Suprapubic skin (tissue), 4 donors: ENCODE measurements at regions not wholly inside any gene's neighbourhood (a gene's known extent, or its start where the extent isn't known, plus 50 kb on each side); places are given as distances from the start of the nearest gene placed in this dataset.
A peak's percentile ranks its signal among the peaks of the same experiment; 100 is the strongest.

ENCODE experiments used
- DNase-seq, 2 donors: peaks; one replicate each; pipeline ENCODE4 v3.0.0-alpha.2; 2019; ENCODE audit warnings: low spot score in 2 of 2
- H3K27ac ChIP-seq: fragments of 200-600 bp; sonication (generic); one replicate; pipeline ENCODE4 v1.5.1; 2019
- H3K27me3 ChIP-seq: fragments of 200-600 bp; sonication (generic); one replicate; pipeline ENCODE4 v1.5.1; 2019
- H3K36me3 ChIP-seq: fragments of 200-600 bp; sonication (generic); one replicate; pipeline ENCODE4 v1.5.1; 2019
- H3K4me1 ChIP-seq: fragments of 200-600 bp; sonication (generic); one replicate; pipeline ENCODE4 v1.5.1; 2019
- H3K4me3 ChIP-seq: fragments of 200-600 bp; sonication (generic); one replicate; pipeline ENCODE4 v1.5.1; 2019; ENCODE audit warnings: mild to moderate bottlenecking
- H3K9me3 ChIP-seq: fragments of 200-600 bp; sonication (generic); one replicate; pipeline ENCODE4 v1.5.1; 2019
- EP300 ChIP-seq: sonication (generic); formaldehyde crosslinking; IDR thresholded peaks from one replicate; pipeline ENCODE4 v1.6.1; 2017; ENCODE audit warnings: antibody characterized with exemption
- POLR2A ChIP-seq, 2 donors: fragments of 450-650 bp; IDR thresholded peaks; one replicate each; pipeline ENCODE4 v1.6.1; 2017; ENCODE audit warnings: antibody characterized with exemption in 2 of 2, mild to moderate bottlenecking in 2 of 2, moderate library complexity in 2 of 2
- POLR2AphosphoS5 ChIP-seq, 3 donors: sonication (generic); formaldehyde crosslinking; IDR thresholded peaks; one replicate each; pipeline ENCODE4 v1.6.1; 2017; ENCODE audit warnings: antibody characterized with exemption in 3 of 3
- WGBS: methylation state at CpG from one replicate; pipeline ENCODE4 v1.1.5; 2018; 5-methylcytosine and 5-hydroxymethylcytosine counted together
- TF ChIP-seq, protein P1 (sequence below), 2 donors: fragments of 200-600 bp in 1 of 2; fragments of 450-650 bp in 1 of 2; sonication (generic) in 1 of 2; IDR thresholded peaks; one replicate each; pipeline ENCODE4 v1.5.1; 2016 to 2019; ENCODE audit warnings: antibody characterized with exemption in 2 of 2, mild to moderate bottlenecking in 1 of 2, moderate library complexity in 1 of 2

DNA sequence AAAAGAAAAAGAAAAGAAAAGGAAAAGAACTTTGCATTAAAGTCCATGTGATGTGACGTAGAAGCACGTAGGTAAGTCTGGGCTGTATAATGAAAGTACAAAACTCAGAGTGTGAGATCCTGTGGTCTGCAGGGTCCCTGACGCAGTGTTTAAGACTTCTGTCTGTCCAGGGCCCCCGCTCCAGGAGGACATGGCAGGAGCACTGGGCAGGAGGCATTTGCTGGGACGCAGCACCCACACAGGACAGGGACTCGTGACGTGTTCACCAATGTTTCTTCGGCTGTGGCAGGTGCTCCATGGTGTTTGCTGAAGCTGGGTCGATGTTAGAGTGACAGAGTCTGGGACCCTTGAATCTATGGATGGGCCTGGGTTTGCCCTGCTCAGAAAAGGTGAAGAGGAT, 348.1 kb downstream of the BRD1 start:
- TF ChIP-seq POLR2AphosphoS5 (IDR thresholded peaks at IDR 0.05) (no peak), POLR2A (IDR thresholded peaks at IDR 0.05) (no peak)
- H3K27me3 ChIP-seq = peaks cover 23% of the 10 kb centered on the region
- H3K27ac ChIP-seq = no peak overlapping the region
- 95% methylated on average over 9 of the region's 9 CpGs for WGBS
- peak in 1 of 2 donors; percentile 63 for DNase-seq
- H3K9me3 ChIP-seq = no peaks in the 10 kb centered on the region
- H3K4me3 ChIP-seq = no peak overlapping the region
- H3K36me3 ChIP-seq = no peaks in the 10 kb centered on the region
- H3K4me1 ChIP-seq = peaks cover 15% of the 10 kb centered on the region

DNA sequence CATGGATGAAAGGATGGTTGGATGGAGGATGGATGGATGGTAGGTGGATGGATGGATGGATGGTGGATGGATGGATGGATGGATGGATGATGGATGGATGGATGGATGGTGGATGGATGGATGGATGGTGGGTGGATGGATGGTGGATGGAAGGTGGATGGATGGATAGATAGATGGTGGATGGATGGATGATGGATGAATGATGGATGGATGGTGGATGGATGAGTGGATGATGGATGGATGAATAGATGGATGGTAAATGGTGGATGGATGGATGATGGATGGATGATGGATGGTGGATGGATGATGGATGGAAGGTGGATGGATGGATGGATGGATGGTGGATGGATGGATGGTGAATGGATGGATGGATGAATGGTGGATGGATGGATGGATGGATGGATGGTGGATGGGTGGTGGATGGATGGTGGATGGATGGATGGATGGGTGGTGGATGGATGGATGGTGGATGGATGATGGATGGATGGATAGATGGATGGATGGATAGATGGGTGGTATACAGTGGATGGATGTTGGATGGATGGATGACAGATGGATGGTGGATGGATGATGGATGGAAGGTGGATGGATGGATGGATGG, 350.8 kb downstream of the BRD1 start:
- Histone ChIP-seq H3K27ac (no peak overlapping the region), H3K4me3 (no peak overlapping the region), H3K9me3 (no peaks in the 10 kb centered on the region), H3K27me3 (peaks cover 11% of the 10 kb centered on the region), H3K4me1 (peaks cover 7% of the 10 kb centered on the region), H3K36me3 (no peaks in the 10 kb centered on the region)
- peak in 1 of 2 donors; percentile 0 for DNase-seq
- TF ChIP-seq, protein P1, sequence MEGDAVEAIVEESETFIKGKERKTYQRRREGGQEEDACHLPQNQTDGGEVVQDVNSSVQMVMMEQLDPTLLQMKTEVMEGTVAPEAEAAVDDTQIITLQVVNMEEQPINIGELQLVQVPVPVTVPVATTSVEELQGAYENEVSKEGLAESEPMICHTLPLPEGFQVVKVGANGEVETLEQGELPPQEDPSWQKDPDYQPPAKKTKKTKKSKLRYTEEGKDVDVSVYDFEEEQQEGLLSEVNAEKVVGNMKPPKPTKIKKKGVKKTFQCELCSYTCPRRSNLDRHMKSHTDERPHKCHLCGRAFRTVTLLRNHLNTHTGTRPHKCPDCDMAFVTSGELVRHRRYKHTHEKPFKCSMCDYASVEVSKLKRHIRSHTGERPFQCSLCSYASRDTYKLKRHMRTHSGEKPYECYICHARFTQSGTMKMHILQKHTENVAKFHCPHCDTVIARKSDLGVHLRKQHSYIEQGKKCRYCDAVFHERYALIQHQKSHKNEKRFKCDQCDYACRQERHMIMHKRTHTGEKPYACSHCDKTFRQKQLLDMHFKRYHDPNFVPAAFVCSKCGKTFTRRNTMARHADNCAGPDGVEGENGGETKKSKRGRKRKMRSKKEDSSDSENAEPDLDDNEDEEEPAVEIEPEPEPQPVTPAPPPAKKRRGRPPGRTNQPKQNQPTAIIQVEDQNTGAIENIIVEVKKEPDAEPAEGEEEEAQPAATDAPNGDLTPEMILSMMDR (IDR thresholded peaks at IDR 0.05) = peak in 1 of 2 donors; percentile 13
- no peak for TF ChIP-seq POLR2A (IDR thresholded peaks at IDR 0.05)

DNA sequence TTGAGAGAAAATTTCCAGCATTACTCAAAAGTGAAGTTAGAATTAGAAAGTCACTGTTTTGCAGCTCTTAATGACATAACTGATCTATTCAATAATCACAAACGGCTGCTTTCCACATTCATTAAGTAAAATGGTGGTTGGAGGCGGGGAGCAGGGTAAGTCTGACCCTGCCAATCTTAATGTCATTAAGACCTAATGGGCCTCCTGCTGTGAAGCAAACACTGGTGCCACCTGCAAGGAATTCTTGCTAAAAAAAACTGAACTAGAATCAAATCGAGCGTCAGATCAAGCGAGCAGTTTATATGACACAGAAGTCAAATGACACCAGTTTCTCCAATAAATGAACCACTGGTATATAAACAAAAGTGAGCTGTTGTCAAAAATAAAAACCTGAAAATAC, 351.5 kb downstream of the BRD1 start:
- no peak overlapping the region for H3K27ac ChIP-seq
- no peak overlapping the region for H3K4me3 ChIP-seq
- TF ChIP-seq EP300 = no peak
- TF ChIP-seq, protein P1 (IDR thresholded peaks at IDR 0.05) = no peak
- no peak for TF ChIP-seq POLR2AphosphoS5 (IDR thresholded peaks at IDR 0.05)
- no peak for TF ChIP-seq POLR2A (IDR thresholded peaks at IDR 0.05)
- peaks cover 11% of the 10 kb centered on the region for H3K27me3 ChIP-seq
- 85% methylated on average over 5 of the region's 5 CpGs for WGBS
- H3K9me3 ChIP-seq = no peaks in the 10 kb centered on the region
- no peaks in the 10 kb centered on the region for H3K4me1 ChIP-seq
- peak in 1 of 2 donors; percentile 4 for DNase-seq
- H3K36me3 ChIP-seq = no peaks in the 10 kb centered on the region

DNA sequence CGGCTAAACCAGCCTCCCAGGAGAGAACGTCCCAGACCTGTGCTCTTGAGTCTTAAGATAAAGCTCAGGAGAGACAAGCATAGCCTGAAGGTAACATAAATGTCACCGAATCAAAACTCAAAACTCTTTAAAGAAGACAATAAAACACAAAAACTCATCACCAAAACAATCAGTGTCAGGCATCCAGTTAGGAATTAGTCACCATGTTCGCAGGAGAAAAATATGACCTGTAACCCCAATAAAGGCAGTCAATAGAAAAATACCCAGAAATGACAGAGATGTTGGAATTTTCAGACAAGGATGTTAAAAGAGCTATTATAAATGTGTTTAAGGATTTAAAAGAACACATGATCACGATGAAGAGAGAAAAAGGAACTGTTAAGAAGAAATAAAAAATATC, 352.4 kb downstream of the BRD1 start:
- no peak for DNase-seq
- Histone ChIP-seq H3K4me1 (no peaks in the 10 kb centered on the region), H3K27ac (no peak overlapping the region), H3K4me3 (no peak overlapping the region), H3K9me3 (no peaks in the 10 kb centered on the region), H3K36me3 (no peaks in the 10 kb centered on the region), H3K27me3 (peaks cover 15% of the 10 kb centered on the region)
- TF ChIP-seq POLR2A (IDR thresholded peaks at IDR 0.05) (no peak), POLR2AphosphoS5 (IDR thresholded peaks at IDR 0.05) (no peak), EP300 (no peak)
- TF ChIP-seq, protein P1 (IDR thresholded peaks at IDR 0.05) = no peak
- 72% methylated on average over 5 of the region's 5 CpGs for WGBS

DNA sequence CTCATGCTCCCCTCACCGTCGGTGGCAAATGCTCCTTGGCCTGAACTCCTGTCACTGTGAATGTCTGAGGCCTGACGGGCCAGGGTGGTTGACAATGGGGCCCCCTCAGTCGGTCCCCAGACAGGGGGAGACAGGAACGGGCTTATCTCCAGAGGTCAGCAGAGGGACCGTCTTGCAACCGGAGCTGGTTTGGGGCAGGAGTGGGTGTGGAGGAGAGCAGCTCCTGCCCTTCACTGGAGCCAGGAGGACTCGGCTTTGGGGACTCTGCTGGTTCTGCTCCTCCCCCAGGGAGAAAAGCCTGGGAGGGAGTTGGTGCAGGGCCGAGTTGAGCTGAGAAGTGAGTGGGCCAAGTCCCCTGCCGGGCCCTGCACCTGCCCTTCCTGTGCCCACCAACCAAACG, 354.4 kb downstream of the BRD1 start:
- Histone ChIP-seq H3K9me3 (no peaks in the 10 kb centered on the region), H3K4me3 (no peak overlapping the region), H3K27me3 (peaks cover 29% of the 10 kb centered on the region), H3K27ac (no peak overlapping the region), H3K4me1 (no peaks in the 10 kb centered on the region), H3K36me3 (no peaks in the 10 kb centered on the region)
- 70% methylated on average over 11 of the region's 11 CpGs for WGBS
- DNase-seq = peak in 1 of 2 donors; percentile 48
- TF ChIP-seq, protein P1 (IDR thresholded peaks at IDR 0.05) = no peak
- TF ChIP-seq POLR2A (IDR thresholded peaks at IDR 0.05) = no peak
